ENCODE measurements at regions not wholly inside any gene's neighbourhood (a gene's known extent, or its start where the extent isn't known, plus 50 kb on each side); places are given as distances from the start of the nearest gene placed in this dataset.

GRCh38 chr11:37533830-37534229 is 935.8 kb upstream of the RAG2 start:
- TF ChIP-seq MXI1 (conservative IDR thresholded peaks at IDR 0.05; ENCODE audit: poor library complexity, severe bottlenecking) (no peak), SMC3 (conservative IDR thresholded peaks at IDR 0.05; ENCODE audit: poor library complexity) (no peak), EZH2 (IDR thresholded peaks at IDR 0.05; ENCODE audit: borderline replicate concordance, insufficient read depth, low read length, poor library complexity, severe bottlenecking) (no peak), TAF1 (IDR thresholded peaks at IDR 0.05; ENCODE audit: low read depth) (no peak), RAD21 (conservative IDR thresholded peaks at IDR 0.05) (no peak), CTCF (IDR thresholded peaks at IDR 0.05; ENCODE audit: poor library complexity, severe bottlenecking) (no peak), POLR2AphosphoS5 (IDR thresholded peaks at IDR 0.05) (no peak), EP300 (conservative IDR thresholded peaks at IDR 0.05; ENCODE audit: poor library complexity, severe bottlenecking) (no peak)
- TF ChIP-seq, protein P1, sequence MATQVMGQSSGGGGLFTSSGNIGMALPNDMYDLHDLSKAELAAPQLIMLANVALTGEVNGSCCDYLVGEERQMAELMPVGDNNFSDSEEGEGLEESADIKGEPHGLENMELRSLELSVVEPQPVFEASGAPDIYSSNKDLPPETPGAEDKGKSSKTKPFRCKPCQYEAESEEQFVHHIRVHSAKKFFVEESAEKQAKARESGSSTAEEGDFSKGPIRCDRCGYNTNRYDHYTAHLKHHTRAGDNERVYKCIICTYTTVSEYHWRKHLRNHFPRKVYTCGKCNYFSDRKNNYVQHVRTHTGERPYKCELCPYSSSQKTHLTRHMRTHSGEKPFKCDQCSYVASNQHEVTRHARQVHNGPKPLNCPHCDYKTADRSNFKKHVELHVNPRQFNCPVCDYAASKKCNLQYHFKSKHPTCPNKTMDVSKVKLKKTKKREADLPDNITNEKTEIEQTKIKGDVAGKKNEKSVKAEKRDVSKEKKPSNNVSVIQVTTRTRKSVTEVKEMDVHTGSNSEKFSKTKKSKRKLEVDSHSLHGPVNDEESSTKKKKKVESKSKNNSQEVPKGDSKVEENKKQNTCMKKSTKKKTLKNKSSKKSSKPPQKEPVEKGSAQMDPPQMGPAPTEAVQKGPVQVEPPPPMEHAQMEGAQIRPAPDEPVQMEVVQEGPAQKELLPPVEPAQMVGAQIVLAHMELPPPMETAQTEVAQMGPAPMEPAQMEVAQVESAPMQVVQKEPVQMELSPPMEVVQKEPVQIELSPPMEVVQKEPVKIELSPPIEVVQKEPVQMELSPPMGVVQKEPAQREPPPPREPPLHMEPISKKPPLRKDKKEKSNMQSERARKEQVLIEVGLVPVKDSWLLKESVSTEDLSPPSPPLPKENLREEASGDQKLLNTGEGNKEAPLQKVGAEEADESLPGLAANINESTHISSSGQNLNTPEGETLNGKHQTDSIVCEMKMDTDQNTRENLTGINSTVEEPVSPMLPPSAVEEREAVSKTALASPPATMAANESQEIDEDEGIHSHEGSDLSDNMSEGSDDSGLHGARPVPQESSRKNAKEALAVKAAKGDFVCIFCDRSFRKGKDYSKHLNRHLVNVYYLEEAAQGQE (IDR thresholded peaks at IDR 0.05; ENCODE audit: borderline replicate concordance) = no peak
- Histone ChIP-seq H4K20me1 (ENCODE audit: insufficient read depth) (no peaks in the 10 kb centered on the region), H3K79me2 (replicated peaks; ENCODE audit: insufficient read depth, low read length) (no peaks in the 10 kb centered on the region), H3K9ac (ENCODE audit: low read length) (no peak overlapping the region), H3K27me3 (ENCODE audit: insufficient read depth, low read depth, low read length) (no peaks in the 10 kb centered on the region), H3K9me3 (ENCODE audit: low read length) (peaks cover 5% of the 10 kb centered on the region), H3K4me2 (ENCODE audit: low read length) (no peak overlapping the region), H3K4me3 (ENCODE audit: low read length) (no peak overlapping the region), H3K27ac (ENCODE audit: low read length) (no peak overlapping the region), H3K36me3 (ENCODE audit: insufficient read depth, low read length) (no peaks in the 10 kb centered on the region), H3K9me2 (ENCODE audit: insufficient read depth, low read length) (no peaks in the 10 kb centered on the region), H2AFZ (ENCODE audit: low read depth, low read length) (no peak overlapping the region), H3F3A (ENCODE audit: insufficient read depth, low read length, poor library complexity, severe bottlenecking) (no peaks in the 10 kb centered on the region)

DNA sequence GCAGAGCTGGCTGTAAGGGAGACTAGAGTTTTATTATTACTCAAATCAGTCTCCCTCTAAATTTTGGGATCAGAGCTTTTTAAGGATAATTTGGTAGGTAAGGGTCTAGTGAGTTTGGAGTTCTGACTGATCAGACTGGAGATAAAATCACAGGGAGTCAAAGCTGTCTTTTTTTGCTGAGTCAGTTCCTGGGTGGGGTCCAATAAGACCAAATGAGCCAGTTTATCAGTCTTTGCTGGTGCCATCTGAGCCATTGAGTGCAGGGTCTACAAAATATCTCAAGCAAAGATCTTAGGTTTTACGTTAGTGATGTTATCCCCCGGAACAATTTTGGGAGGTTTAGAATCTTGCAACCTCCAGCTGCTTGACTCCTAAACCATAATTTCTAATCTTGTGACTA is 935.1 kb upstream of the RAG2 start:
- no peaks in the 10 kb centered on the region for H3K36me3 ChIP-seq (ENCODE audit: insufficient read depth, low read length)
- no peak overlapping the region for H3K27ac ChIP-seq (ENCODE audit: low read length)
- no peaks in the 10 kb centered on the region for H3K79me2 ChIP-seq (replicated peaks; ENCODE audit: insufficient read depth, low read length)
- no peak overlapping the region for H3K9ac ChIP-seq (ENCODE audit: low read length)
- H3F3A ChIP-seq (ENCODE audit: insufficient read depth, low read length, poor library complexity, severe bottlenecking) = no peaks in the 10 kb centered on the region
- peaks cover 5% of the 10 kb centered on the region for H3K9me3 ChIP-seq (ENCODE audit: low read length)
- H2AFZ ChIP-seq (ENCODE audit: low read depth, low read length) = no peak overlapping the region
- TF ChIP-seq, protein P1 (IDR thresholded peaks at IDR 0.05; ENCODE audit: borderline replicate concordance) = no peak
- TF ChIP-seq SMC3 (conservative IDR thresholded peaks at IDR 0.05; ENCODE audit: poor library complexity) (no peak), TAF1 (IDR thresholded peaks at IDR 0.05; ENCODE audit: low read depth) (no peak), CTCF (IDR thresholded peaks at IDR 0.05; ENCODE audit: poor library complexity, severe bottlenecking) (no peak), EP300 (conservative IDR thresholded peaks at IDR 0.05; ENCODE audit: poor library complexity, severe bottlenecking) (no peak), EZH2 (IDR thresholded peaks at IDR 0.05; ENCODE audit: borderline replicate concordance, insufficient read depth, low read length, poor library complexity, severe bottlenecking) (no peak), POLR2AphosphoS5 (IDR thresholded peaks at IDR 0.05) (no peak)
- H3K27me3 ChIP-seq (ENCODE audit: insufficient read depth, low read depth, low read length) = no peaks in the 10 kb centered on the region
- H4K20me1 ChIP-seq (ENCODE audit: insufficient read depth) = no peaks in the 10 kb centered on the region
- no peaks in the 10 kb centered on the region for H3K9me2 ChIP-seq (ENCODE audit: insufficient read depth, low read length)
- H3K4me2 ChIP-seq (ENCODE audit: low read length) = no peak overlapping the region
- H3K4me3 ChIP-seq (ENCODE audit: low read length) = no peak overlapping the region
